Loucy (cell line): ENCODE measurements at regions not wholly inside any gene's neighbourhood (a gene's known extent, or its start where the extent isn't known, plus 50 kb on each side); places are given as distances from the start of the nearest gene placed in this dataset.

ENCODE experiments used
- H2AFZ ChIP-seq: fragments of 200-600 bp; sonication (generic); 2 replicates; pipeline ENCODE4 v1.6.0; 2016; ENCODE audit warnings: antibody characterized with exemption, mild to moderate bottlenecking, low read length, moderate library complexity
- H3F3A ChIP-seq: fragments of 200-600 bp; 2 replicates; pipeline ENCODE4 v1.6.0; 2016; ENCODE audit warnings: antibody characterized with exemption, low read depth, mild to moderate bottlenecking
- H3K27me3 ChIP-seq: fragments of 200-600 bp; sonication (generic); 2 replicates; pipeline ENCODE4 v1.6.1; 2014; ENCODE audit warnings: low read length, mild to moderate bottlenecking; ENCODE audit not compliant: insufficient read depth, poor library complexity, severe bottlenecking
- H3K36me3 ChIP-seq: fragments of 200-600 bp; sonication (generic); 2 replicates; pipeline ENCODE4 v1.6.1; 2016; ENCODE audit warnings: low read length; ENCODE audit not compliant: insufficient read depth
- H3K4me1 ChIP-seq: fragments of 200-600 bp; sonication (generic); 2 replicates; pipeline ENCODE4 v1.5.1; 2014; ENCODE audit warnings: low read length, mild to moderate bottlenecking; ENCODE audit not compliant: insufficient read depth, poor library complexity, severe bottlenecking
- H3K4me2 ChIP-seq: fragments of 200-600 bp; sonication (generic); 2 replicates; pipeline ENCODE4 v1.6.0; 2014; ENCODE audit warnings: antibody characterized with exemption, low read length, low read depth, mild to moderate bottlenecking; ENCODE audit not compliant: poor library complexity, severe bottlenecking
- H3K4me3 ChIP-seq: fragments of 200-600 bp; sonication (generic); 2 replicates; pipeline ENCODE4 v1.5.1; 2014; ENCODE audit warnings: low read length, mild to moderate bottlenecking, mixed read lengths; ENCODE audit not compliant: poor library complexity, severe bottlenecking
- H3K79me2 ChIP-seq: fragments of 200-600 bp; sonication (generic); 2 replicates; pipeline ENCODE4 v1.6.1; 2014; ENCODE audit warnings: low read length; ENCODE audit not compliant: insufficient read depth
- H3K9ac ChIP-seq: fragments of 200-600 bp; sonication (generic); 2 replicates; pipeline ENCODE4 v1.6.0; 2014; ENCODE audit warnings: mild to moderate bottlenecking, low read depth, low read length, moderate library complexity; ENCODE audit not compliant: poor library complexity, severe bottlenecking
- H3K9me2 ChIP-seq: fragments of 200-600 bp; sonication (generic); replicated peaks from 2 replicates; pipeline ENCODE4 v1.6.1; 2016; ENCODE audit warnings: low read depth, low read length, mixed read lengths
- H3K9me3 ChIP-seq: fragments of 200-600 bp; sonication (generic); 2 replicates; pipeline ENCODE4 v1.6.1; 2014; ENCODE audit warnings: mild to moderate bottlenecking, antibody characterized with exemption, low read length, low read depth; ENCODE audit not compliant: insufficient read depth
- H4K20me1 ChIP-seq: fragments of 200-600 bp; sonication (generic); 2 replicates; pipeline ENCODE4 v1.6.0; 2014; ENCODE audit warnings: antibody characterized with exemption, low read length, mild to moderate bottlenecking; ENCODE audit not compliant: insufficient read depth, poor library complexity, severe bottlenecking
- CTCF ChIP-seq: fragments of 200-600 bp; sonication (generic); conservative IDR thresholded peaks from 2 replicates; pipeline ENCODE4 v1.5.1; 2014; ENCODE audit warnings: mild to moderate bottlenecking, antibody characterized with exemption, low read length
- EZH2phosphoT487 ChIP-seq: fragments of 200-600 bp; IDR thresholded peaks from 2 replicates; pipeline ENCODE4 v1.6.1; 2018; ENCODE audit warnings: antibody characterized with exemption, mild to moderate bottlenecking, moderate library complexity, borderline replicate concordance

- no peaks in the 10 kb centered on the region for H3K4me1 ChIP-seq
- no peak overlapping the region for H3K4me2 ChIP-seq
- no peaks in the 10 kb centered on the region for H3K9me3 ChIP-seq
- no peak overlapping the region for H3K4me3 ChIP-seq
- no peak overlapping the region for H3K9ac ChIP-seq
- TF ChIP-seq CTCF (no peak), EZH2phosphoT487 (no peak)
- no peaks in the 10 kb centered on the region for H3K79me2 ChIP-seq
- no peaks in the 10 kb centered on the region for H3F3A ChIP-seq
- no peaks in the 10 kb centered on the region for H3K27me3 ChIP-seq
- H3K9me2 ChIP-seq = no peaks in the 10 kb centered on the region
- H2AFZ ChIP-seq = no peak overlapping the region
- no peaks in the 10 kb centered on the region for H3K36me3 ChIP-seq
- H4K20me1 ChIP-seq = no peaks in the 10 kb centered on the region
Observed at GRCh38 chr16:26901196-26901861, 165.4 kb upstream of the C16orf82 start.

GRCh38 chr16:26901983-26902382 lies 164.7 kb upstream of the C16orf82 start:
- no peaks in the 10 kb centered on the region for H3K9me2 ChIP-seq
- TF ChIP-seq CTCF = no peak
- TF ChIP-seq EZH2phosphoT487 = no peak
- no peak overlapping the region for H2AFZ ChIP-seq

GRCh38 chr16:26905336-26905735 lies 161.4 kb upstream of the C16orf82 start:
- no peaks in the 10 kb centered on the region for H3K4me1 ChIP-seq
- no peaks in the 10 kb centered on the region for H3K79me2 ChIP-seq

More at GRCh38 chr16:26901983-26902382, 164.7 kb upstream of the C16orf82 start:
- no peaks in the 10 kb centered on the region for H3K27me3 ChIP-seq
- no peak overlapping the region for H3K4me3 ChIP-seq
- no peaks in the 10 kb centered on the region for H4K20me1 ChIP-seq
- H3K4me2 ChIP-seq = no peak overlapping the region
- no peaks in the 10 kb centered on the region for H3K9me3 ChIP-seq
- no peaks in the 10 kb centered on the region for H3F3A ChIP-seq
- H3K4me1 ChIP-seq = no peaks in the 10 kb centered on the region
- no peaks in the 10 kb centered on the region for H3K79me2 ChIP-seq
- H3K9ac ChIP-seq = no peak overlapping the region
- no peaks in the 10 kb centered on the region for H3K36me3 ChIP-seq

More at GRCh38 chr16:26905336-26905735, 161.4 kb upstream of the C16orf82 start:
- no peaks in the 10 kb centered on the region for H3K9me2 ChIP-seq
- no peak overlapping the region for H2AFZ ChIP-seq
- H3K27me3 ChIP-seq = no peaks in the 10 kb centered on the region
- no peaks in the 10 kb centered on the region for H3F3A ChIP-seq
- no peaks in the 10 kb centered on the region for H3K36me3 ChIP-seq
- no peaks in the 10 kb centered on the region for H3K9me3 ChIP-seq
- H3K4me3 ChIP-seq = no peak overlapping the region
- no peak overlapping the region for H3K4me2 ChIP-seq
- no peaks in the 10 kb centered on the region for H4K20me1 ChIP-seq
- no peak overlapping the region for H3K9ac ChIP-seq
- TF ChIP-seq EZH2phosphoT487 = no peak
- no peak for TF ChIP-seq CTCF
